HEK293 (cell line): ENCODE measurements at regions not wholly inside any gene's neighbourhood (a gene's known extent, or its start where the extent isn't known, plus 50 kb on each side); places are given as distances from the start of the nearest gene placed in this dataset.

Source experiments
- CTCF ChIA-PET: fragments of 350-600 bp; formaldehyde crosslinking; extraction: SDS; loops from one replicate; lab custom pipeline; 2021; ENCODE audit warnings: antibody characterized with exemption; lab: Yijun Ruan, JAX
- POLR2A ChIA-PET: fragments of 300-600 bp; formaldehyde crosslinking; extraction: SDS; loops from one replicate; lab custom pipeline; 2020; ENCODE audit warnings: antibody characterized with exemption, inconsistent platforms; lab: Yijun Ruan, JAX
- H3K27ac ChIP-seq: fragments of 200-500 bp; sonication (Bioruptor generic); 2 replicates; pipeline ENCODE4 v1.5.1; 2014; ENCODE audit warnings: low read depth, low read length, control low read depth, inconsistent platforms; ENCODE audit errors: extremely low read depth
- H3K36me3 ChIP-seq, 2 experiments: fragments of 200-500 bp in 1 of 2; sonication (Bioruptor generic) in 1 of 2; 1 replicate in 1 of 2; 2 replicates in 1 of 2; pipeline ENCODE4 v1.5.1; 2014 to 2017; ENCODE audit warnings: inconsistent platforms in 2 of 2, low read length in 2 of 2; ENCODE audit not compliant: control insufficient read depth in 2 of 2, insufficient read depth in 1 of 2
- H3K4me1 ChIP-seq: fragments of 200-500 bp; sonication (Bioruptor generic); 2 replicates; pipeline ENCODE4 v1.5.1; 2014; ENCODE audit warnings: mild to moderate bottlenecking, low read length, inconsistent platforms; ENCODE audit not compliant: control insufficient read depth, insufficient read depth
- H3K4me3 ChIP-seq: 2 replicates; pipeline ENCODE4 v1.5.1; 2011; ENCODE audit warnings: low read depth, mild to moderate bottlenecking, control low read depth, low read length, moderate library complexity
- H3K9me3 ChIP-seq: fragments of 200-500 bp; sonication (Bioruptor generic); 2 replicates; pipeline ENCODE4 v1.5.1; 2014; ENCODE audit warnings: low read depth, low read length, inconsistent platforms; ENCODE audit not compliant: control insufficient read depth, insufficient read depth
- BCL11B ChIP-seq: fragments of 450-650 bp; formaldehyde crosslinking; IDR thresholded peaks from 2 replicates; pipeline ENCODE4 v1.5.1; 2016; ENCODE audit warnings: low read depth, missing biosample characterization, missing genetic modification characterization
- HOXC10 ChIP-seq: sonication (generic); formaldehyde crosslinking; IDR thresholded peaks from 2 replicates; pipeline ENCODE4 v1.8.1; 2023; ENCODE audit warnings: mild to moderate bottlenecking, missing genetic modification reagents
- KLF8 ChIP-seq: fragments of 450-650 bp; formaldehyde crosslinking; IDR thresholded peaks from 2 replicates; pipeline ENCODE4 v1.5.1; 2016; ENCODE audit warnings: missing biosample characterization, missing genetic modification characterization
- SETDB1 ChIP-seq: IDR thresholded peaks from one replicate; pipeline ENCODE4 v1.6.1; 2017; ENCODE audit warnings: mild to moderate bottlenecking, low read length, moderate library complexity, mixed read lengths; ENCODE audit not compliant: insufficient read length
- SP7 ChIP-seq: fragments of 450-650 bp; formaldehyde crosslinking; IDR thresholded peaks from 2 replicates; pipeline ENCODE4 v1.5.1; 2016; ENCODE audit warnings: missing biosample characterization, missing genetic modification characterization
- ZBTB7A ChIP-seq: fragments of 450-650 bp; formaldehyde crosslinking; IDR thresholded peaks from 2 replicates; pipeline ENCODE4 v1.5.1; 2016; ENCODE audit warnings: low read depth, missing biosample characterization, missing genetic modification characterization
- ZFHX2 ChIP-seq: fragments of 450-650 bp; formaldehyde crosslinking; conservative IDR thresholded peaks from 2 replicates; pipeline ENCODE4 v1.5.1; 2016; ENCODE audit warnings: missing biosample characterization, missing genetic modification characterization
- ZFP69B ChIP-seq: fragments of 450-650 bp; formaldehyde crosslinking; IDR thresholded peaks from 2 replicates; pipeline ENCODE4 v1.5.1; 2016; ENCODE audit warnings: missing biosample characterization, missing genetic modification characterization
- ZNF169 ChIP-seq: fragments of 450-650 bp; formaldehyde crosslinking; IDR thresholded peaks from 2 replicates; pipeline ENCODE4 v1.5.1; 2016; ENCODE audit warnings: missing biosample characterization, missing genetic modification characterization
- ZNF2 ChIP-seq: fragments of 450-650 bp; formaldehyde crosslinking; IDR thresholded peaks from 2 replicates; pipeline ENCODE4 v1.5.1; 2016; ENCODE audit warnings: missing biosample characterization, missing genetic modification characterization
- ZNF221 ChIP-seq: fragments of 450-650 bp; formaldehyde crosslinking; IDR thresholded peaks from 2 replicates; pipeline ENCODE4 v1.5.1; 2017; ENCODE audit warnings: missing biosample characterization, missing genetic modification characterization, borderline replicate concordance
- ZNF366 ChIP-seq: fragments of 450-650 bp; formaldehyde crosslinking; conservative IDR thresholded peaks from 2 replicates; pipeline ENCODE4 v1.5.1; 2016; ENCODE audit warnings: missing biosample characterization, missing genetic modification characterization
- ZNF423 ChIP-seq: fragments of 450-650 bp; formaldehyde crosslinking; IDR thresholded peaks from 2 replicates; pipeline ENCODE4 v1.5.1; 2016; ENCODE audit warnings: missing biosample characterization, missing genetic modification characterization
- ZNF596 ChIP-seq: fragments of 450-650 bp; IDR thresholded peaks from 2 replicates; pipeline ENCODE4 v1.5.0; 2018; ENCODE audit warnings: missing biosample characterization, mild to moderate bottlenecking, missing genetic modification characterization, moderate library complexity
- ZNF600 ChIP-seq: fragments of 450-650 bp; formaldehyde crosslinking; IDR thresholded peaks from 2 replicates; pipeline ENCODE4 v1.5.1; 2016; ENCODE audit warnings: missing biosample characterization, missing genetic modification characterization
- ZNF624 ChIP-seq: fragments of 450-650 bp; formaldehyde crosslinking; IDR thresholded peaks from 2 replicates; pipeline ENCODE4 v1.5.1; 2017; ENCODE audit warnings: missing biosample characterization, missing genetic modification characterization
- ZNF626 ChIP-seq: fragments of 450-650 bp; sonication (Bioruptor Pico); formaldehyde crosslinking; IDR thresholded peaks from 2 replicates; pipeline ENCODE4 v1.5.1; 2018; ENCODE audit warnings: missing biosample characterization, missing genetic modification characterization, inconsistent platforms
- ZNF629 ChIP-seq: fragments of 450-650 bp; formaldehyde crosslinking; IDR thresholded peaks from 2 replicates; pipeline ENCODE4 v1.5.1; 2017; ENCODE audit warnings: missing biosample characterization, missing genetic modification characterization
- ZNF837 ChIP-seq: fragments of 450-650 bp; formaldehyde crosslinking; IDR thresholded peaks from 2 replicates; pipeline ENCODE4 v1.5.1; 2016; ENCODE audit warnings: missing biosample characterization, missing genetic modification characterization
- ZXDB ChIP-seq: fragments of 450-650 bp; formaldehyde crosslinking; IDR thresholded peaks from 2 replicates; pipeline ENCODE4 v1.5.1; 2016; ENCODE audit warnings: missing biosample characterization, missing genetic modification characterization
- TF ChIP-seq, protein P1 (sequence below): fragments of 450-650 bp; formaldehyde crosslinking; IDR thresholded peaks from 2 replicates; pipeline ENCODE4 v1.5.1; 2016; ENCODE audit warnings: missing biosample characterization, missing genetic modification characterization
- TF ChIP-seq, protein P2 (sequence below): fragments of 450-650 bp; formaldehyde crosslinking; IDR thresholded peaks from 2 replicates; pipeline ENCODE4 v1.5.1; 2016; ENCODE audit warnings: missing biosample characterization, missing genetic modification characterization, low read depth
- TF ChIP-seq, protein P3 (sequence below): fragments of 450-650 bp; formaldehyde crosslinking; IDR thresholded peaks from 2 replicates; pipeline ENCODE4 v1.5.1; 2016; ENCODE audit warnings: missing biosample characterization, missing genetic modification characterization

DNA sequence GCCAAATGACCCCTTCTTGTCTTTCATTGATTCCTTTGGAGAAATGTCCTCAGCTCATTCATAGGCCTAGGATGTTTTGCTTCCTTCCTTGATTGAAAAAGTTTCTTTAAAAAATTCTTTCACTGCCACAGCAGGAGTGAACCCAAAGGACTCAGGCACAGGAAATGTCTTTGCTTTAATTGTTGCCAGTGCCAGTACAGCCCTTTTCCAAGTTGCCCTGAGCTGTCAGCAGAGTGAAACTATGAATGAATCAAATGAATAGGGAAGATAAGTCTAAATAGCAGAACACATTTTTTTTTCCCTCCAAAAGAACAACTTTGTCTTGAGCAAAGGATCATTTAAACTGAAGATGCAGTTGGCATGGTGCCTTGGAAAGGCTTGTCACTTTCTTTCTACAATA lies 63.8 kb upstream of the SLC4A4 start:
- Histone ChIP-seq H3K4me3 (no peak overlapping the region), H3K36me3 (no peaks in the 10 kb centered on the region), H3K4me1 (no peaks in the 10 kb centered on the region), H3K9me3 (no peaks in the 10 kb centered on the region), H3K27ac (no peak overlapping the region)
- CTCF ChIA-PET: no interaction called here
- no peak for TF ChIP-seq HOXC10 (CRISPR knock-in tag)
- no peak for TF ChIP-seq ZNF221 (tag by site-specific recombination)
- TF ChIP-seq ZNF596: no peak
- no peak for TF ChIP-seq BCL11B (tag by site-specific recombination)
- POLR2A ChIA-PET: no interaction called here

DNA sequence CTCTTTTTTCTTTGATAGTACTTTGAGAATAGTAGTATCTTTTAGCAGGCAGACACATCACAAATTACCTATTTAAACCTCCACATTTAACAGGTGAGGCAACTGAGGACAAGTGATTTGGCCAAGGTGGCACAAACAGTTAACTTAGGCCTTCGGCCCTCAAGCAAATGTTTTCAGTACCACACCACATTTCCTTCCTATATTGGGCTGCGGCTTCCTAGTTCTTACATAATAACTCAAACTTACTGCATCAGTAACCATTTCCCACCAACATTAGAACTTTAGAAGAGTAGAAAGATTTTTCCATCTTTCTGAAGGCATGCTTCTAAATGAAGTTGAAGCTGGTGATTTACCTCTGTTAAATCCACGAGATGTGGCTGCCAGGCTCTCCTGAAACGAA lies 63.2 kb upstream of the SLC4A4 start:
- no peak overlapping the region for H3K27ac ChIP-seq
- H3K36me3 ChIP-seq: no peaks in the 10 kb centered on the region
- H3K4me1 ChIP-seq: no peaks in the 10 kb centered on the region
- ChIA-PET CTCF (no interaction called here), POLR2A (no interaction called here)
- H3K4me3 ChIP-seq: no peak overlapping the region
- H3K9me3 ChIP-seq: no peaks in the 10 kb centered on the region
- TF ChIP-seq ZBTB7A (tag by site-specific recombination): no peak
- TF ChIP-seq ZNF626: no peak
- TF ChIP-seq ZFHX2 (tag by site-specific recombination): no peak
- TF ChIP-seq, protein P1, sequence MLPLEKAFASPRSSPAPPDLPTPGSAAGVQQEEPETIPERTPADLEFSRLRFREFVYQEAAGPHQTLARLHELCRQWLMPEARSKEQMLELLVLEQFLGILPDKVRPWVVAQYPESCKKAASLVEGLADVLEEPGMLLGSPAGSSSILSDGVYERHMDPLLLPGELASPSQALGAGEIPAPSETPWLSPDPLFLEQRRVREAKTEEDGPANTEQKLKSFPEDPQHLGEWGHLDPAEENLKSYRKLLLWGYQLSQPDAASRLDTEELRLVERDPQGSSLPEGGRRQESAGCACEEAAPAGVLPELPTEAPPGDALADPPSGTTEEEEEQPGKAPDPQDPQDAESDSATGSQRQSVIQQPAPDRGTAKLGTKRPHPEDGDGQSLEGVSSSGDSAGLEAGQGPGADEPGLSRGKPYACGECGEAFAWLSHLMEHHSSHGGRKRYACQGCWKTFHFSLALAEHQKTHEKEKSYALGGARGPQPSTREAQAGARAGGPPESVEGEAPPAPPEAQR (tag by site-specific recombination): no peak
- no peak for TF ChIP-seq ZNF624 (tag by site-specific recombination)
- no peak for TF ChIP-seq ZNF169 (tag by site-specific recombination)
- TF ChIP-seq SETDB1: no peak
- TF ChIP-seq ZNF837 (tag by site-specific recombination): no peak
- TF ChIP-seq, all 188 proteins: peak for 0

DNA sequence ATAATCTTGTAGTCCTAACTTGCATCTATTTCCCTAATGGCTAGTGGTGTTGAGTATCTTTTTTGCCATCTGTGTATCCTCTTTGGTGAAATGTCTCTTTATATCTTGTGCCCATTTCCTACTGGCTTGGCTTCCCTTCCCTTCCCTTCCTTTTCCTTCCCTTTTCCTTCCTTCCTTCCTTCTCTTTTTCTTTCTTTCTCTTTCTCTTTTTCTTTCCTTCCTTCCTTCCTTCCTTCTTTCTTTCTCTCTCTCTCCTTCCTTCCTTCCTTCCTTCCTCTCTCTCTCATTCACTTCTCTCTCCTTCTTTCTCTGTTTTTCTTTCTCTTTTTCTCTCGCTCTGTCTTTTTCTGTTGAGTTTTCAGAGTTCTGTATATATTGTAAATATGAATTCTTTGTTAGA lies 61.5 kb upstream of the SLC4A4 start:
- no peaks in the 10 kb centered on the region for H3K4me1 ChIP-seq
- TF ChIP-seq ZFHX2 (tag by site-specific recombination) (no peak), ZNF366 (tag by site-specific recombination) (peak; percentile 81), ZNF2 (tag by site-specific recombination) (no peak), ZNF629 (no peak), ZFP69B (no peak)
- H3K4me3 ChIP-seq: no peak overlapping the region
- H3K27ac ChIP-seq: no peak overlapping the region
- no peaks in the 10 kb centered on the region for H3K9me3 ChIP-seq
- ChIA-PET POLR2A (no interaction called here), CTCF (interaction anchor here (0.7 kb wide), 1 partner anchor 43 kb away, joined by 4 read pairs; no protein-coding TSS in a partner anchor)
- no peaks in the 10 kb centered on the region for H3K36me3 ChIP-seq

DNA sequence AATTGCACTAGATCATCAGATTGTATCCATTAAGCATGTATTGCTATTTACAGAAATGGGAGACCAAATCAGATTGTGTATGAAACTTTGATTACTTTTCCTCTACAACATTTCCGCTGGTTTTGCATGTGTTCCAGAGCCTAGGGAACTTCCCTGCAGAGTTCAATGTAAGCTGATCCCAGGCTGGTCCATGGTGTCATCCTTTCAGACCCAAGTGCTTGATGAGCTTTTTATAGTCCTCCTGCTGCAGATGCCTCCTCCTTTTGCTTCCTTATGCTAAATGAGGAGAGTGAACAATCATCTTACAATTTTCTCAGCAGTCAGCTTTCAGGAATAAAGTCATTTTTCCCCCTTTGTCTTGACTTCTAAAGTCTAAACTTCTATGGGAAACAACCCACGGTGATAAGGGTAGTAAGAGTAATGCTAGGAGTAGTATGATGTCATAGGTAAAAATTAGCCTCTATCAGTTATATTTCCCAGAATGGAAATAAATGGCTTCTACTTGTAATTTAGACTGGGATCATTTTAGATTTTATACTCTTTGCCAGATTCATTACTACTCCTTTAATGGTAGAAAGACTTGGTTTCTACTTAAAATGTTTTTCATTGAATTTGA lies 55.1 kb upstream of the SLC4A4 start:
- ChIA-PET CTCF (interaction anchor here (1.0 kb wide), 1 partner anchor 12 kb away, joined by 3 read pairs; no protein-coding TSS in a partner anchor), POLR2A (no interaction called here)
- no peaks in the 10 kb centered on the region for H3K4me1 ChIP-seq
- H3K36me3 ChIP-seq: no peaks in the 10 kb centered on the region
- TF ChIP-seq, protein P2, sequence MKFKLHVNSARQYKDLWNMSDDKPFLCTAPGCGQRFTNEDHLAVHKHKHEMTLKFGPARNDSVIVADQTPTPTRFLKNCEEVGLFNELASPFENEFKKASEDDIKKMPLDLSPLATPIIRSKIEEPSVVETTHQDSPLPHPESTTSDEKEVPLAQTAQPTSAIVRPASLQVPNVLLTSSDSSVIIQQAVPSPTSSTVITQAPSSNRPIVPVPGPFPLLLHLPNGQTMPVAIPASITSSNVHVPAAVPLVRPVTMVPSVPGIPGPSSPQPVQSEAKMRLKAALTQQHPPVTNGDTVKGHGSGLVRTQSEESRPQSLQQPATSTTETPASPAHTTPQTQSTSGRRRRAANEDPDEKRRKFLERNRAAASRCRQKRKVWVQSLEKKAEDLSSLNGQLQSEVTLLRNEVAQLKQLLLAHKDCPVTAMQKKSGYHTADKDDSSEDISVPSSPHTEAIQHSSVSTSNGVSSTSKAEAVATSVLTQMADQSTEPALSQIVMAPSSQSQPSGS (tag by site-specific recombination): peak; percentile 66
- TF ChIP-seq ZXDB (tag by site-specific recombination) (no peak), SP7 (no peak), ZNF423 (tag by site-specific recombination) (no peak), ZNF629 (0 out of 2 replicates have a peak, but pooled peaks have one; percentile 30), ZNF600 (tag by site-specific recombination) (no peak), KLF8 (tag by site-specific recombination) (no peak)
- TF ChIP-seq, protein P3, sequence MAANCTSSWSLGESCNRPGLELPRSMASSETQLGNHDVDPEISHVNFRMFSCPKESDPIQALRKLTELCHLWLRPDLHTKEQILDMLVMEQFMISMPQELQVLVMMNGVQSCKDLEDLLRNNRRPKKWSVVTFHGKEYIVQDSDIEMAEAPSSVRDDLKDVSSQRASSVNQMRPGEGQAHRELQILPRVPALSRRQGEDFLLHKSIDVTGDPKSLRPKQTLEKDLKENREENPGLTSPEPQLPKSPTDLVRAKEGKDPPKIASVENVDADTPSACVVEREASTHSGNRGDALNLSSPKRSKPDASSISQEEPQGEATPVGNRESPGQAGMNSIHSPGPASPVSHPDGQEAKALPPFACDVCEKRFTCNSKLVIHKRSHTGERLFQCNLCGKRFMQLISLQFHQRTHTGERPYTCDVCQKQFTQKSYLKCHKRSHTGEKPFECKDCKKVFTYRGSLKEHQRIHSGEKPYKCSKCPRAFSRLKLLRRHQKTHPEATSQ: no peak
- no peak overlapping the region for H3K4me3 ChIP-seq
- H3K9me3 ChIP-seq: no peaks in the 10 kb centered on the region
- no peak overlapping the region for H3K27ac ChIP-seq
